NCI-H2081 (cell line): ENCODE measurements at regions not wholly inside any gene's neighbourhood (a gene's known extent, or its start where the extent isn't known, plus 50 kb on each side); places are given as distances from the start of the nearest gene placed in this dataset.
A peak's percentile ranks its signal among the peaks of the same experiment; 100 is the strongest.

Source experiments
- DNase-seq, 2 experiments: peaks; one replicate each; lab custom pipeline; 2025; lab: John Stamatoyannopoulos, UW

GRCh38 chr9:12538842-12539579, 154.2 kb upstream of the TYRP1 start:
- no peak for DNase-seq

DNA sequence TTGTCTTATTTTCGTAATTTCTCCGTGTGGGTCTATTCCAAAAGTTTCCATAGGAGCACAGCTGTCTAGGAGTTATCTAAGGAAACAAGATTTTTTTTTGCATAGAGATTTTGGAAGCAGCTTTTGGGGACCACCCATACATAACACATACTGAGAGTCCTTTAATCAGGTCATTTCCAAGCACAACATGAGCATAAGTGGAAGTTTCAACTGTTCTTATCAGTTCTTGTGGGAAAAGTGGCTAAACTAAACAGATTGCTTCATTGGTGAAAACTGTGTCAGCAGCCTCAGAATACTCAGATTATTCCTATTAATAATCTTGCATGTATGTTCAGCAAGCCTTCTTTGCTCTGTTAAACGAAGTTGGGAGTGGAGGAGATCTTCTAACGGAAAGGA, 153.6 kb upstream of the TYRP1 start:
- no peak for DNase-seq

GRCh38 chr9:12544700-12545099, 148.5 kb upstream of the TYRP1 start:
- no peak for DNase-seq

- no peak for DNase-seq
Observed at GRCh38 chr9:12554636-12555035, 138.5 kb upstream of the TYRP1 start.

DNA sequence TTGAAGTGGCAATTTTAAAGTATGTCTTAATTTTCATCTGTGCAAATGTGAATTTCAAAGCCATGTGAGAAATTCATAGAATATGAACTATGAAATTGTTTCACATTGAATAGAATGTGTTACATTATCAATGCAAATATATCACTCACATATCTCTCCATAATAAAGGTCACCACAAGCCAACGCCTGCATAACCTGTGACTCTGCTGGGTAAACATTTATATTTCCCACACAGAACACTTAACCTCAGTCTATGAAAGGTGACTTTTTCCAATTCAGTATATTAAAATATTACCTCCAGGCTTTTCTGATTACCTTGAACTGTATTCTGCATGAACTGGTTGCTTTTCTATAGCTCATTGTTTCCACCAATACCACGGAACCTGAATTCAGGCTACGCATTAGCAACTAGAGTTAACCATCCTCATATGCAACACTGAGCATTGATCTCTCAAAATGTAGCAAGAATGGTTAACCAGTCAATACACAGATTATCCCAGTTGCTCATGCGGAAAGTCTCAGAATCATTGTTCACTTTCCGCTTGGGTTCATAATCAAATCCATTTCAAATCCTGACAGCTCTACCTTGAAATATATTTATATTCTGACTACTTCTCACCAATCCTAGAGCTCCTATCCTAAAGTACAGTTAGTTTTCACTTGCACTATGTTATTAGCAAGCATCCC, 126.6 kb upstream of the TYRP1 start:
- DNase-seq, result no peak

- no peak for DNase-seq
Observed at GRCh38 chr9:12584656-12585522, 108.3 kb upstream of the TYRP1 start.

DNA sequence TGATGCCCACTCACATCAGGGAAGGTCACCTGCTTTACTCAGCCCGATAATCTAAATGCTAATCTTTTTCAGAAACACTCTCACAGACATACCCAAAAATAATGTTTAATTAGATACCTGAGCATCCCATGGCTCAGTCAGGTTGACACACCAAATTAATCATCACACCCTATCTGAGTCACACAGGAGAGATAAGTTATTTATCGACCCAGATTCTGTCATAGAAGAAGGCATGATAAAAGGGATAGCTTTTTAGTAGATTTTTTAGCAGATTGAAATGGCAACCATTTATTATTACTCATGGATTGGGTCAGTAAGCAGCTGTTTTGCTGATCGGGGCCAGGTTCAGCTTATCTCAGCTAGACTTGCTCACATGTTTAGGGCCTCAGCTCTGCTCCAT, 97.8 kb upstream of the TYRP1 start:
- DNase-seq, result no peak

- DNase-seq, result no peak
Observed at GRCh38 chr9:12604164-12604821, 88.9 kb upstream of the TYRP1 start.

GRCh38 chr9:12612211-12612770, 80.9 kb upstream of the TYRP1 start:
- no peak for DNase-seq

DNA sequence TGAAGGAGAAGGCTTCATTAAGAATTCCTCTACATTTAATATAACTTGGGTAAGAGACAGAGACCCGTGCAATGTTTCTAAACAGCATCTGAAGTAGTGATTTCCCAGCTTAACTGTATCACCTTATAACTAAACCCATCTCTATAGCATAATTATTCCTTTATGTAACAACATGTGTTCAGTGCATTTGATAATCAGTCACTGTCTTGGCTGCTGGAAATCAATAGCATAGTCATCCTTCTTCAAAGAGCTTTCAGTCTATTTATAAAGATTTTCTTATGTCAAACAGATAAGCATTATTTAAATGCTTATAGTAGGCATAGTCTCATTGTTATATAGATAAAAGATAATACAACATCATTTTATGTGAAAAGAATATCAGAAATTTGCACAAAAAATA, 80.1 kb upstream of the TYRP1 start:
- DNase-seq, result no peak

GRCh38 chr9:12614488-12614887, 78.7 kb upstream of the TYRP1 start:
- no peak for DNase-seq

DNA sequence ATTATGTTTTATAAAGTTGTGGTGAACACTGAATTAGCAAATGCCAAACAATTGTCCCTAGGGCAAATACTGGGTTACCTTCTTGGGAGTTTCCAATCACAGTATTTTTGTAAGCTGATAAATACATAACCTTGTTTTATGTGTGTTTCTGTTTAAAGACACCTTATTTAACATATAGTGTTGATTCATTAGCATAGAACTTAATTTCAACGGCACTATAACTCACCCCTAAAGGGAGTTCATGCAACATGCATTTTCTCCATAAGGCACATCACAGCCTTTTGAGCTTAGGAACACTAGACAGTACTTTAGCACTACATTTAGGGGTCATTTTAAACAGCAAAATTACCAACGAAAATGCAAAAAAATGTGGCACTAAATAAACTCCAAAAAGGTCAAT, 74.2 kb upstream of the TYRP1 start:
- no peak for DNase-seq

GRCh38 chr9:12625844-12626243, 67.3 kb upstream of the TYRP1 start:
- DNase-seq, result no peak

DNA sequence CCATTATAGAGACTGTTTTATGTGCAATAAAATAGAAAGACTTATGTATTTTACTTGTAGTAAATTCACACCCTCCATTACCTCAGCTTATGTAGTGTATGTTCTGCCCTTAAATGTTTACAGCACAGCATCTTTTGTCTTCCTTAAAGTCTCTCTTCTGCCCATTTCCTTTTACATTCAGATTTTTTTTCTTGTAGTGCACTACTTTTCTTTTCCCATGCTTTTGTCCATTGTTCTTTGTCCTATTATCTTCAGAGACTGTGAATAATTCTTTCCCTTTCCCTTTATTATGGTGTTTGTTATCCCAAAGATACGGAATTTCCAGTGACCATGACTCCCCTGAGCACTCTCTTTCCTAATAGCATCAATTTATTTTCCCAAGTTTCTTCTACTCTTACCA, 66.1 kb upstream of the TYRP1 start:
- no peak for DNase-seq

GRCh38 chr9:12628546-12628945, 64.6 kb upstream of the TYRP1 start:
- no peak for DNase-seq

DNA sequence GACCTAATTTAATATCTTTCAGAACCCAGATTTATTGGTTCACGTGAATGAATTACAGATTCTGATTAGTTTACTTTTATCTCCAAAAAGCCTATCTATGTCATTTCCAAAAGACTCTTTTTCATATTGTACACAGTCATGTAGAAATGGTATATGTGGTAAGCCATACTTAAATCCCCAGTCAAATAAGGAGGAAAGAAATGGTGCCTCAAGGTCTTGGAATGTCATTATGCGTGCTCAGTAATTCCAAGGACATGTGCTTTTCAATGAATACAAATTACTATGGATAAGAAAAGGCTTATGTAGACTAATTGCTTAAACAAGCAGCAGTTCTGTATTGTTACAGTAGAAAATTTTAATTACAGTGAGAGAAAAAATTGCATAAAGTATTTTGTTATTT, 64.1 kb upstream of the TYRP1 start:
- DNase-seq, result no peak

- no peak for DNase-seq
Observed at GRCh38 chr9:12631866-12632265, 61.3 kb upstream of the TYRP1 start.

- DNase-seq, result no peak
Observed at GRCh38 chr9:12633016-12633765, 60.0 kb upstream of the TYRP1 start.

- DNase-seq, result peak; percentile 63 to 74
Observed at GRCh38 chr9:12640016-12640587, 53.1 kb upstream of the TYRP1 start.

DNA sequence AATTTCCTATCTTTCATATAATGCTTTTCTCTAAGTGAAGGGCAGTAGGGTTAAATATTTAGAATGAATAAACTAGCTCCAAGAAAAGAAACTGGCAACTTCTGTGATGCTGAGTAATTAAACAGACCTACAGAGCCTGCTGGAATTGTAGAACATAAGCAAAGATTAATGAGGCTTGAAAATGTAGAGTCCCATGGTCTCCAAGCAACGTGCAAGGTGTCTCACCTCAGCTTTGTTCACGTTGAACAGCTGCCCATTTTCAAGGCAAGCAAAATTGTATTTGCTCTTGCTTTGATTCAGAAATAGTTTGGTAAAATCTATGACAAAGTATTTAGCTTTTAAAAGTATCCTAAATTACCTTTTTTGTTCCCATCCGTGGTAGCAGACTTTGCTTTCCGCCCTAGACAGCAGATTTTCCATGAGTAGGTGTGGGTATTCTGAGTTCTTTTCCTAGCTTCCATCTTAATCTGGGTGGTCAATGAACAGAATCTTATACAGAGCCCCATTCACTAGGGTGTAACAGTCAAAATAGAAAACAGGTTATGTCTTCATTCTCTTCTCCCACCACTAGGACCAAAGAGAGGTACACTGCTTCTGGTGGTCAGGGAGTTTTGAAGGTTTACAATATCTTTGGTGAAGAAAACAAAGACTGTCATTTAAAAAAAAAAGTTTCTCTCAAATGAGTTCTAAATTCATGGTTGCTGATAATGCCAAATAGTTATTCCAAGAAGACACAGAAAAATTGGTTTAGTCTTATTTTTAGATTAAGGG, 52.1 kb upstream of the TYRP1 start:
- DNase-seq, result peak; percentile 40 to 85
